ENCODE measurements at regions not wholly inside any gene's neighbourhood (a gene's known extent, or its start where the extent isn't known, plus 50 kb on each side); places are given as distances from the start of the nearest gene placed in this dataset.

- no peak for TF ChIP-seq CTCF (IDR thresholded peaks at IDR 0.05)
- TF ChIP-seq POLR2A (IDR thresholded peaks at IDR 0.05), result no peak
These were observed 392.6 kb upstream of the DEPDC1 start for GRCh38 chr1:68889471-68889870.
